GM19455 (cell line): ENCODE measurements at regions not wholly inside any gene's neighbourhood (a gene's known extent, or its start where the extent isn't known, plus 50 kb on each side); places are given as distances from the start of the nearest gene placed in this dataset.
"Not testable (repeated sequence)": the region's sequence is repeated elsewhere in the genome, so short reads cannot be mapped to it uniquely, and the experiment has no call there.

ENCODE experiments used
- ATAC-seq: cut with Tn5 transposase; IDR thresholded peaks from one replicate; pipeline ENCODE4 v1.9.1; 2021; ENCODE audit not compliant: unreplicated experiment

GRCh38 chr12:46553911-46554310 is 181.3 kb upstream of the SLC38A2 start:
- ATAC-seq = no peak

DNA sequence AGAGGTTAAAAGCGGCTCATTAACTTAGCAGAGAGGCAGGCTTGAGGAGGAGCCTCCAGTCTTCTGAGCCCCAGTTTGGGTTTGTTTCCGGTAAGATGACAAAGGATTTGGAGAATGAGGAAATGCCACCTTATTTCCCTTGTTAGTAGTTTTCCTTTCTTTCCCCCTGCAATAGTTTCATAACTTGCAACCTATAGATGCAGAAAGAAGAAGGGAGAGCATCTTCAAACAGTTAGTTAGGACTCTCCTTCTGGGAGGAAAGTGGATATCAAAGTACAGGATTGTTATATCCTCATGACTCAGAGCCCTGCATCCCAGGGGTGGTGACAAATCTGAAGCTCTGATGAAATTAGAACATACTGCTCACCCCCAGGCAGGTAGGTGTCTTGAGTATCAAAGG is 180.7 kb upstream of the SLC38A2 start:
- ATAC-seq = no peak

GRCh38 chr12:46550266-46550879 is 177.8 kb upstream of the SLC38A2 start:
- no peak for ATAC-seq

DNA sequence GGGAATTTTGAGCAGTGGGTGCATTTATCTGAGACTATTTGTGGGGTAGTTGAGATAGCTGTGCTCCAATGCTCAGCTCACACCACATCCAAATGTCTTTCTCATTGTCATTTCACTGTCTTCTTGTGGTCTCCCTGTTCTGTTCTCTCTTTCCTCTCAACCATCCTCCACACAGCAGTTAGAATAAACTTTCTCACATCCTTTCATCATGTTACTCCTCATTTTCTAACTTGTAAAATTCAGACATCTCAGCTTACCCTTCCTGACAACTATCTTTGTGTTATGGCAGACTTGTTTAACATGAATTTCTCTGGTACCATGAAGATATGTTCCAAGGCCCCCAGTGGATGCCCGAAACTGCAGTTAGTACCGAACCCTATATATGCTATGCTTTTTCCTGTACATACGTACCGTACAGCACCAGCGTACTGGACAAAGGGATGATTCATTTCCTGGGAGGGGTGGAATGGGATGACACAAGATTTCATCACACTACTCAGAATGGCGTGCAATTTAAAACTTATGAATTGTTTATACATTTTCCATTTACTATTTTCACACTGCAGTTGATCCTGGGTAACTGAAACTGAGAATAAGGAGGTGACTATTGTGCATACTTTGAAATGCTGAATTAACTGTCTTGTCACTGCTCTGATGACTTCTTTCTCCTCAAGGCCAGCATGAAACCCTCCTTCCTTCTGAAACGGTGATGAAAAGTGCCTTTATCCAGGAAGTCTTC is 177.1 kb upstream of the SLC38A2 start:
- ATAC-seq = no peak

GRCh38 chr12:46548605-46549071 is 176.1 kb upstream of the SLC38A2 start:
- ATAC-seq = no peak

DNA sequence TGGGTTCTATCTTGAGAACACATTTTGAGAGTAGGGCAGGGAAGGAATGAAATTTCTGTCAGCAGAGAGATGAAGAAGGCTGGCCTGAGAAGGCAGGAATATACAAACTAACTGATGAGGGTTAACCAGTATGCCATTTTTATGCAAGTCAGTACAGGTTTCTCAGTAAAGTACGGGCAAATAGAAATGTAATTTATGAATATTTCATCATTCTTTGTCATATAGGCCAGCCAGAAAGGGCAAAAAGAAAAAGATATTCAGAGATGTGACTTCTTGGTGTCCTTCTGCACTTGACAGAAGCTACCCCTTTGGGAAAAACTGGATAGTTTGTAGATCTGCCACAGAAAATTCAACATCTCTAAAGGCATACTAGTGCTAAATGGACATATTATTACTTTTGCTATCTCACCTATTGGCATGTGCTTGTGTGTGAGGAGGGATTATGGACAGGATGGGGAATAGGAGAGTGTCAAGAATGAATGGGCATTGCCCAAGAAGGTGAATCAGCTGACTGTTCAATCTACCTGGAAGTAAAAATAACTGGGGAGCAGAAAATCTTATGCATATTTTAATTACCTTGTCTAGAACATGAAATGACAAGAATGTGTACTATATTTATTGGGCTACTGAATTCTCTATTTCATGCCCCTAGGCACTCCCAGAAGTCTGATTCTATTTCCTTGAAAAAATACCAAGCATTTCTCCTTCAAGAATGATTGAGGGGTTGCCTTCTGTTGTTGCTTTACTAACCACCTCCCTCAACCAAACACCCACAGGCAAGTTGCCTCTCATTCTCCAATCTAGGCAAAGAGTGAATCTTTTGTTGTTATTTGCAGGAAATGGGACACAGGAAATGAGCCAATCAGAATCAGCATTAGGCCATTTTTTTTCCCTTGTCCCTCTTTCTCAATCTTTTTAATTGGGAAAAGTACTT is 175.1 kb upstream of the SLC38A2 start:
- no peak for ATAC-seq

GRCh38 chr12:46546634-46547273 is 174.2 kb upstream of the SLC38A2 start:
- peak; percentile 89 for ATAC-seq

- not testable (repeated sequence) for ATAC-seq
These were observed 170.8 kb upstream of the SLC38A2 start for GRCh38 chr12:46543378-46543795.

DNA sequence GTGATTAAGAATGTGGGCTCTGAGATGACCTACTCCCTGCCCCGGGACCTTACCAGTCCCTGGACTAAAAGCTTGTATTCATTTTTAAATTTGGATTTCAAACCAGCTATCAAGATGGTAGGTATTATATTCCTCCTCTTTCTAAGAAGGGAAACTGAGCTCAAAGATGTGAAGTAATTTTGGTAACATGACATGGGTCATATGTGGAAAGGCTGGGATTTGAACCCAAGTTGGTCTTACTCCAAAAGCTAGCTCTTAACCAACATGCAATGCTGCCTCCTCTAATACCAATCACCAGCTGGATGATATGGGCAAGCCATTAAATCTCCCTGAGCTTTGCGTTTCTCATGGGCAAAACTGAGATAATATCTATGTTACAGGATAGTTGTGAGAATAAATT is 166.4 kb upstream of the SLC38A2 start:
- ATAC-seq = no peak

GRCh38 chr12:46537387-46537955 is 164.9 kb upstream of the SLC38A2 start:
- no peak for ATAC-seq

DNA sequence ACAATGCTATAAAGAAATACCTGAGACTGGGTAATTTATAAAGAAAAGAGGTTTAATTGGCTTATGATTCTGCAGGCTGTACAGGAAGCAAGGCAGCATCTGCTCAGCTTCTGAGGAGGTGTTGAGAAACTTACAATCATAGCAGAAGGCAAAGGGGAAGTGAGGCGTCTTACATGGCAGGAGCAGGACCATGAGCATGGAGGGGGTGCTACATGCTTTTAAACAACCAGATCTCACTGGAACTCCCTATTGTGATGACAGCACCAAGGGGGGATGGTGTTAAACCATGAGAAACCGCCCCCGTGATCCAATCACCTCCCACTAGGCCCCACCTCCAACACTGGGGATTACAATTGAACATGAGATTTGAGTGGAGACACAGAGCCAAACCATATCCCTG is 163.7 kb upstream of the SLC38A2 start:
- peak; percentile 77 for ATAC-seq

- ATAC-seq = no peak
These were observed 163.3 kb upstream of the SLC38A2 start for GRCh38 chr12:46535907-46536306.

GRCh38 chr12:46535376-46535775 is 162.8 kb upstream of the SLC38A2 start:
- ATAC-seq = no peak

DNA sequence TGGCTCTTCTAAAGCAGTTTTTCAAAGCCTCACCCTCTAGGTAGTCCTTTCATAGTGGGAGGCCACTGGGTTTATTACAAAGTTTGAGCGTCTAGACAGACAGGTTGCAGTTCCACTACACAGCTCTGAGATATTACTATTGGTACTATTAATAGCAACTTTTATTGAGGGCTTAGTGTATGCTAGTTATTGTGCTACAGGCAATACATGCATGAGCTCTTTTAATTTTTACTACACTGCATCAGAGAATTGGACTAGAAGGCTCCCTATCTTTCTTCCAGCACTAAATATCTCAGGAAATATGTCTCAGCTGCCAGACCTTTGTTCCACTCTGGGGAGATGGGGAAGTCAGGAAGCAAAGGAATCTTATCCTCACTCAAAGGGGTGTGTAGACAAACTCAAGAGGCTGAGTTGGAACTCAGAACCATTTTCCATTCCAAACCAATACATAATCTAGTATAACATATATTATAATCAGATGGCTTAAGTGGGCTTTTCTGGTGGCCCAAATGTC is 161.8 kb upstream of the SLC38A2 start:
- no peak for ATAC-seq

DNA sequence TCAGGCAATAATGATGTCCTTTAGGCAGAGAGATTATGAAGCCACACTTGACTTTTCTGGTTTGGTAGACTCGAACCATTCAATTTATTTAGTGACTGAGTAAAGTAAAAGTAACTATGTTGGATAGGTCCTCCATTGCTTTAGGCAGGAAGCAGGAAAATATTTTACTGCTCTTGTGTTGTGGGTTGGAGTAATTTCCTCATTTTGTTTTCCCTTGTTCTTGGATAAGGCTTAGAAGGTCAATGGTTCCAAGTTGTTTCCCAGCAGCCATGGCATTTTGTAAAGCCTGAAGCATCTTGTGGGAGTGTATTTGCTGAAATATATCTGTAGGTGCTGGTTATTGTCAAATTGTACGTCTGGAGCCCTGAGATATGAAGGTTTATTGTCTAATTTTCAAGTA is 161.2 kb upstream of the SLC38A2 start:
- ATAC-seq = no peak

DNA sequence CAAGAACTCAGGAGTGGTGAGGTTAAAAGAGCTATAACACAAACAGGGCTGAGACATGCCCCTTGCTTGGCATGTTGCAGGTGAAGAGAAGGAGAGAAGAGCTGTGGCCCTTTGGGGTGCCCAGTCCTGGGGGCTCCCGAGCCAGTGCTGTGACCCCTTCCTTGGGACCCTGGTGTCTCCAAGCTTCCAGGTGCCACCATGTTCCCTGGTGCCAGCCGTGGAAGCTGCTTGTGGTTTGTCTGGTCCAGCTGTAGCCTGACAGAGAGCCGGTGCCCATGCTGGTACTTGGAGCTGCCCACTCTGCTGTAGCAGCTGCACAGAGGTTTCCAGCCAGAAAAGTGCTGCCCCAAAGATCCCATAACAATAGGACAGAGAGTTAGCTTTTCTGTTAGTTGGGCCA is 159.2 kb upstream of the SLC38A2 start:
- ATAC-seq = no peak

GRCh38 chr12:46531059-46531785 is 158.6 kb upstream of the SLC38A2 start:
- no peak for ATAC-seq

GRCh38 chr12:46530373-46531056 is 157.9 kb upstream of the SLC38A2 start:
- no peak for ATAC-seq

- no peak for ATAC-seq
These were observed 153.7 kb upstream of the SLC38A2 start for GRCh38 chr12:46526233-46526632.
